ENCODE measurements at regions not wholly inside any gene's neighbourhood (a gene's known extent, or its start where the extent isn't known, plus 50 kb on each side); places are given as distances from the start of the nearest gene placed in this dataset.

DNA sequence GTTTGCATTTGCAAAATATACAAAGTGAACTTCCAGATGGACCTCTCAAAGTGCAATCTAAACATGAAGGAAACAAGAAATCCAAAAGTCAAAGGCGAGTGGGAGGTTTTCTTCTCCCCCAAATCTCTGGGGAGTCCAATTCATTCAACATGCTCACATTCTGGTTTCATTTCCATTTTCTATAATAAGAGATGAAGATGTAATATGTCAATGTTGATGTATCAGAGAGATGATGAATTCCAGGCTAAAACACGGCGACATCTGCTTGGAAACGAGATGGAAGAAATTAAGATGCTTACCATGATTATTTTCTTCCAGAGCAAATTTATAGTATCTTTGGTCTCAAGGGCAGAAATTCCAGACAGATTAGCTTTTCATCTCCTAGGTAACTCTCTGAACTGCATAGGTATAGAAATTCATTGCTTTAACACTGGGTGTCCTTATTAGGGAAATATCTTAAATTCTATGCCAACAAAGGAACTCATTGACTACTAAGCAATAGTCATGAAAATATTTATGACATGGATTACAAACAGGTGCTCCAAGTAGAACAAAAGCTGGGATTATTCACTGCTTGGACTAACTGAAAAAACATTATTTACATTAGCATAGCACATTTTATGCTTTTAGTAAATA, 287.9 kb downstream of the SEC61B start:
- H3K79me2 ChIP-seq (ENCODE audit: control insufficient read depth, low read length), result no peaks in the 10 kb centered on the region
- peaks cover 3% of the 10 kb centered on the region; the same call in 1 of the 2 replicates for H3K27me3 ChIP-seq (ENCODE audit: control insufficient read depth, low read length)
- peak overlapping the region; percentile 18; the same call in 1 of the 2 replicates for H3K4me2 ChIP-seq (ENCODE audit: low read length)
- no peak for TF ChIP-seq EZH2phosphoT487 (IDR thresholded peaks at IDR 0.05; ENCODE audit: borderline replicate concordance, low read length)
- TF ChIP-seq, protein P1, sequence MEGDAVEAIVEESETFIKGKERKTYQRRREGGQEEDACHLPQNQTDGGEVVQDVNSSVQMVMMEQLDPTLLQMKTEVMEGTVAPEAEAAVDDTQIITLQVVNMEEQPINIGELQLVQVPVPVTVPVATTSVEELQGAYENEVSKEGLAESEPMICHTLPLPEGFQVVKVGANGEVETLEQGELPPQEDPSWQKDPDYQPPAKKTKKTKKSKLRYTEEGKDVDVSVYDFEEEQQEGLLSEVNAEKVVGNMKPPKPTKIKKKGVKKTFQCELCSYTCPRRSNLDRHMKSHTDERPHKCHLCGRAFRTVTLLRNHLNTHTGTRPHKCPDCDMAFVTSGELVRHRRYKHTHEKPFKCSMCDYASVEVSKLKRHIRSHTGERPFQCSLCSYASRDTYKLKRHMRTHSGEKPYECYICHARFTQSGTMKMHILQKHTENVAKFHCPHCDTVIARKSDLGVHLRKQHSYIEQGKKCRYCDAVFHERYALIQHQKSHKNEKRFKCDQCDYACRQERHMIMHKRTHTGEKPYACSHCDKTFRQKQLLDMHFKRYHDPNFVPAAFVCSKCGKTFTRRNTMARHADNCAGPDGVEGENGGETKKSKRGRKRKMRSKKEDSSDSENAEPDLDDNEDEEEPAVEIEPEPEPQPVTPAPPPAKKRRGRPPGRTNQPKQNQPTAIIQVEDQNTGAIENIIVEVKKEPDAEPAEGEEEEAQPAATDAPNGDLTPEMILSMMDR (IDR thresholded peaks at IDR 0.05; ENCODE audit: low read depth, low read length, poor library complexity, severe bottlenecking), result no peak
- H4K20me1 ChIP-seq (ENCODE audit: control insufficient read depth, insufficient read depth, low read depth, low read length), result no peaks in the 10 kb centered on the region
- no peaks in the 10 kb centered on the region for H3K9me3 ChIP-seq (ENCODE audit: control insufficient read depth, insufficient read depth, low read length)
- no peaks in the 10 kb centered on the region for H3K36me3 ChIP-seq (ENCODE audit: control insufficient read depth, low read length)
- H3K4me1 ChIP-seq (ENCODE audit: control insufficient read depth, low read length), result peaks cover 15% of the 10 kb centered on the region
- no peak overlapping the region for H3K27ac ChIP-seq (ENCODE audit: low read depth, low read length)
- H3K9me2 ChIP-seq (replicated peaks; ENCODE audit: control insufficient read depth, low read length), result no peaks in the 10 kb centered on the region
- no peak overlapping the region for H3K4me3 ChIP-seq (ENCODE audit: low read length)
- no peaks in the 10 kb centered on the region for H3F3A ChIP-seq (ENCODE audit: control insufficient read depth, insufficient read depth)

DNA sequence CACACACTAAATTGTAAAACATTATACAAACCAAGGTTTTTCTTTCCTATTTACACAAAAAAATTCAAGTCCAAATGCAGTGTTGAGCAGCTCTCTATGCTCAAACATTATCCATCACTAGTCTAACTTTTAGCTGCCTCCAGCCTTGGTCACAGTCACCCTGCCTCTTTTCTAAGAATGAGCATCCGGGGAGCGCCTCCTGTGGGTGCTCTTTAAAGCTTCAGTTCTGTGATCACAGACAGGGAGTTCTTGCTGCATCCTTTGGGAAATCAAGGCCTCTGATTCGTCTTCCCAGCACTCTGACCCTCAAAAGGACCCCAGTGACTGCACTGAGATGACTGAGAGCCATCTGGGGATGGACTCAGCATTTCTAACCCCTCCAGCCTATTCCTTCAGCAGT, 289.6 kb downstream of the SEC61B start:
- TF ChIP-seq, protein P1 (IDR thresholded peaks at IDR 0.05; ENCODE audit: low read depth, low read length, poor library complexity, severe bottlenecking), result no peak
- no peak for TF ChIP-seq EZH2phosphoT487 (IDR thresholded peaks at IDR 0.05; ENCODE audit: borderline replicate concordance, low read length)
- H3K9me3 ChIP-seq (ENCODE audit: control insufficient read depth, insufficient read depth, low read length), result no peaks in the 10 kb centered on the region
- peaks cover 28% of the 10 kb centered on the region for H3K4me1 ChIP-seq (ENCODE audit: control insufficient read depth, low read length)
- no peaks in the 10 kb centered on the region for H3K36me3 ChIP-seq (ENCODE audit: control insufficient read depth, low read length)
- H3K4me3 ChIP-seq (ENCODE audit: low read length), result no peak overlapping the region
- H4K20me1 ChIP-seq (ENCODE audit: control insufficient read depth, insufficient read depth, low read depth, low read length), result no peaks in the 10 kb centered on the region
- H3K4me2 ChIP-seq (ENCODE audit: low read length), result no peak overlapping the region
- peaks cover 3% of the 10 kb centered on the region; the same call in 1 of the 2 replicates for H3K27me3 ChIP-seq (ENCODE audit: control insufficient read depth, low read length)
- no peaks in the 10 kb centered on the region for H3F3A ChIP-seq (ENCODE audit: control insufficient read depth, insufficient read depth)
- no peaks in the 10 kb centered on the region for H3K79me2 ChIP-seq (ENCODE audit: control insufficient read depth, low read length)
- no peaks in the 10 kb centered on the region for H3K9me2 ChIP-seq (replicated peaks; ENCODE audit: control insufficient read depth, low read length)
- no peak overlapping the region for H3K27ac ChIP-seq (ENCODE audit: low read depth, low read length)

DNA sequence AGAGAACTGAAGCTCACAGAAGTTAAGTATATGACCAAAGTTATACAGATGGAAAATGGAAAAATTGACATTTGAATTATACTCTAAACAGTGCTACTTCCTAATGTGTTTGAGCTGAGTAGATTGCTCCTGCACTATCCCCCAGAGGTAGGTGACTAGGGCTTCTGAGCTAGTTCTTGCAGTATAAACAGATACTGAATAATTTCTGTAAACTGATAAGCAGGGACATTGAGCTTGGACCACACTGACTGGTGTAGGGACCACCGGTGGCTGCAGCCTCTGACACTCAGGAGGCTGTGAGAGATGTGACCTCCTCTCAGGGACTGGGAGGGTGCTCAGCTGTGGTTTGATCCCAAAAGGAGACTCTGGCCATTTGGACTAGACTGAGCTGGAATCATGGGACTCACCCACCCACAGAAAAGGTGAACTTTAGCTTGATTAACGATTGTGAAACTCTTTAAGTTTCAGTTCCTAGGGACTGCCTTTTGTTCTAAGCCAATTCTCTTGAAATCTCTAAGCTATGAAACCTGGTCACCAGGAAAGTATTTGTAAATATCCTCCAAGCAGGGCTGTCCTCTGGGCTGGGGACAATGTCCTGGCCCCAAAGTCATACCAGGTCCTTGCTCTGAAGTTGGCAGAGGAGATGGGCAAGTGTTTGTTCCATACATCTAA, 291.5 kb downstream of the SEC61B start:
- peaks cover 29% of the 10 kb centered on the region for H3K4me1 ChIP-seq (ENCODE audit: control insufficient read depth, low read length)
- no peak overlapping the region for H3K4me3 ChIP-seq (ENCODE audit: low read length)
- H4K20me1 ChIP-seq (ENCODE audit: control insufficient read depth, insufficient read depth, low read depth, low read length), result no peaks in the 10 kb centered on the region
- H3K9me3 ChIP-seq (ENCODE audit: control insufficient read depth, insufficient read depth, low read length), result no peaks in the 10 kb centered on the region
- no peaks in the 10 kb centered on the region; the same call in 1 of the 2 replicates for H3K27me3 ChIP-seq (ENCODE audit: control insufficient read depth, low read length)
- no peak overlapping the region for H3K4me2 ChIP-seq (ENCODE audit: low read length)
- TF ChIP-seq EZH2phosphoT487 (IDR thresholded peaks at IDR 0.05; ENCODE audit: borderline replicate concordance, low read length), result no peak
- TF ChIP-seq, protein P1 (IDR thresholded peaks at IDR 0.05; ENCODE audit: low read depth, low read length, poor library complexity, severe bottlenecking), result no peak
- no peak overlapping the region for H3K27ac ChIP-seq (ENCODE audit: low read depth, low read length)
- H3K79me2 ChIP-seq (ENCODE audit: control insufficient read depth, low read length), result no peaks in the 10 kb centered on the region
- no peaks in the 10 kb centered on the region for H3K36me3 ChIP-seq (ENCODE audit: control insufficient read depth, low read length)
- H3K9me2 ChIP-seq (replicated peaks; ENCODE audit: control insufficient read depth, low read length), result no peaks in the 10 kb centered on the region
- H3F3A ChIP-seq (ENCODE audit: control insufficient read depth, insufficient read depth), result no peaks in the 10 kb centered on the region

Data from DOHH2 (cell line).